ENCODE measurements at regions not wholly inside any gene's neighbourhood (a gene's known extent, or its start where the extent isn't known, plus 50 kb on each side); places are given as distances from the start of the nearest gene placed in this dataset.

DNA sequence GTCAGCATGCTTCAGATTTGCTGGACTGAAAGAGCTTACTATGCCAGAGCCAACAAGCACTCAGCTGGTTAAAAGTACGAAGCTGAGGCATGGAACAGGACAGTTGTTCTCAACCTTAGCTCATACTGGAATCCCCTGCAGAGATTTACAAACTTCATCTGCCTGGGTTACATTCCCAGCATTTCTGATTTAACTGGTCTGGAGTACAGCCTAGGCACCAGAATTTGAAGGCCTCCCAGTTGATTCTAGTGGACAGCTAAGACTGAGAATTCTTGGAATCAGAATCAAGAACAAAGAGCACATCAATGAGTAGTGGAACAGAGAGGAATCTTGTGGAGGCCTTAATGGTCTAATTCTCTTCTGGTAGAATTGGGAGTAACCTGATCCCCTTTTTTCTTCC, 298.2 kb upstream of the NXPH2 start:
- H3K4me1 ChIP-seq: no peaks in the 10 kb centered on the region
- H3K4me3 ChIP-seq: no peak overlapping the region
- no peaks in the 10 kb centered on the region for H3K36me3 ChIP-seq
- no peak overlapping the region for H3K27ac ChIP-seq
- no peaks in the 10 kb centered on the region for H3K9me3 ChIP-seq
- TF ChIP-seq, protein P1, sequence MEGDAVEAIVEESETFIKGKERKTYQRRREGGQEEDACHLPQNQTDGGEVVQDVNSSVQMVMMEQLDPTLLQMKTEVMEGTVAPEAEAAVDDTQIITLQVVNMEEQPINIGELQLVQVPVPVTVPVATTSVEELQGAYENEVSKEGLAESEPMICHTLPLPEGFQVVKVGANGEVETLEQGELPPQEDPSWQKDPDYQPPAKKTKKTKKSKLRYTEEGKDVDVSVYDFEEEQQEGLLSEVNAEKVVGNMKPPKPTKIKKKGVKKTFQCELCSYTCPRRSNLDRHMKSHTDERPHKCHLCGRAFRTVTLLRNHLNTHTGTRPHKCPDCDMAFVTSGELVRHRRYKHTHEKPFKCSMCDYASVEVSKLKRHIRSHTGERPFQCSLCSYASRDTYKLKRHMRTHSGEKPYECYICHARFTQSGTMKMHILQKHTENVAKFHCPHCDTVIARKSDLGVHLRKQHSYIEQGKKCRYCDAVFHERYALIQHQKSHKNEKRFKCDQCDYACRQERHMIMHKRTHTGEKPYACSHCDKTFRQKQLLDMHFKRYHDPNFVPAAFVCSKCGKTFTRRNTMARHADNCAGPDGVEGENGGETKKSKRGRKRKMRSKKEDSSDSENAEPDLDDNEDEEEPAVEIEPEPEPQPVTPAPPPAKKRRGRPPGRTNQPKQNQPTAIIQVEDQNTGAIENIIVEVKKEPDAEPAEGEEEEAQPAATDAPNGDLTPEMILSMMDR (IDR thresholded peaks at IDR 0.05): no peak
- no peak for TF ChIP-seq POLR2A (IDR thresholded peaks at IDR 0.05)
- H3K27me3 ChIP-seq: no peaks in the 10 kb centered on the region
- no peak for DNase-seq

DNA sequence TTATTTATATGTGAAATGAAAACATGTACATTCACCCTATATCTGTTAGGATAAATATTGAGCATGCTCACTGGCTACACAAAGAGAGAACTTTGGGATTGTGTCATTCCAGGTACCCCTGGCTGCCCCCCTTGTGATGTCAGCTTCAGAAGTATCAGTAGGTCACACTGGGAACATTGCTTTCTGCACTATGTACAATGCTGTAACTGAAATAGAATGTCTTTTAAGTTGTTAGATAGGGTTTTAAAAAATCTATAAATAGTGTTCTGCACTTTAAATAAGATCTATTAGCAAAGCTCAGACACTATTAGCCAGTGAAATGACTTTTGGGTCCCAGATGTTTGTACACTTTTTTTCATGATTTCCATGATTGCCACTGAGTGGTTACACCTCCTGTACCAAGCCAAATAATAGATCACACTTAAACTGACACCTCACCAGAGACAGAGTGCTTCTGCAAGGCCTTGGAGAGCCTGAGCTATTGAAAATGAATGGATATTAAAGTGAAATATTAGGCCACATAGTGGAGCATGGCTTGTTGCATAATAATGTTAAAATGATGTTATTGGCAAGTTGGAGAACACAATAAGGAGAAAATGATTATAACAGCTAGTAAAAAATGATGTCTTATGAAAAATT, 297.0 kb upstream of the NXPH2 start:
- no peak overlapping the region for H3K4me3 ChIP-seq
- no peaks in the 10 kb centered on the region for H3K36me3 ChIP-seq
- no peaks in the 10 kb centered on the region for H3K27me3 ChIP-seq
- no peak for DNase-seq
- H3K27ac ChIP-seq: no peak overlapping the region
- H3K9me3 ChIP-seq: no peaks in the 10 kb centered on the region
- no peak for TF ChIP-seq POLR2A (IDR thresholded peaks at IDR 0.05)
- TF ChIP-seq, protein P1 (IDR thresholded peaks at IDR 0.05): no peak
- H3K4me1 ChIP-seq: no peaks in the 10 kb centered on the region

DNA sequence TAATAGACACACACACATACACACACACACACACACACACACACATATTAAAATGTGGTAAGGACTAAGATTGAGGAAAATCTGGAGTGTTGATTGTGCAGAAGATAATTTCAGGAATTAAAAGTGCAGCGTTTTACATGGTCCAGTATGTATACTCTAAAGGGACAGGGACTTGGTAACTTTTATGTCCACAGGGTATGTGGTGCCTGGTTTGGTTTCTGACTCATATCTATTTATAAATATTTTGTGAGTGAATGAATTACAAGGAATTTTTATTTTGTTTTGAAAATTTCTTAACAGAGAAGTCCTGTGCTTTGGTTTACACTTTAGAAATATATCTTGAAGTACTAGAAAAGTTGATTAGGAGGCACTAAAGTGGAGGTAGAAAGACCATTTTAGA, 287.7 kb upstream of the NXPH2 start:
- no peaks in the 10 kb centered on the region for H3K4me1 ChIP-seq
- no peak overlapping the region for H3K4me3 ChIP-seq
- no peaks in the 10 kb centered on the region for H3K36me3 ChIP-seq
- H3K27ac ChIP-seq: no peak overlapping the region
- H3K9me3 ChIP-seq: no peaks in the 10 kb centered on the region
- no peaks in the 10 kb centered on the region for H3K27me3 ChIP-seq
- no peak for TF ChIP-seq POLR2A (IDR thresholded peaks at IDR 0.05)
- DNase-seq: no peak

DNA sequence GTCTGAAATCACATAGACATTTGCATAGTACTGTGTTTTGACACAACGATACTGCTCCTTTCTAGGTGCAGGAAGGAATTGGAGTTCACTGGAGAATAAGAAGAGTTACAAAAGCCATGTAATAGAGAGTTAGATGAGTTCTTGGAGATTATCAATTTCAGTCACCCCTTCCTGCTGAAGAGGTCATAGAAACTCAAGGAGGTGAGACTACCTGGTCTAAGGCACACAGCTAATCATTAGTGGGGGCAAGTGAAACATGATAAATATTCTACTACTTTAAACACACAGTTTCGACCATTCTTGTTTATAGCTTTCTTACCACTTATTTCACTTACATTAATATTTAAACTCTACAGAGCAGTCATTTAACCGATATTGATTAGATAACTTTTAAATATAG, 286.9 kb upstream of the NXPH2 start:
- TF ChIP-seq, protein P1 (IDR thresholded peaks at IDR 0.05): no peak
- TF ChIP-seq POLR2A (IDR thresholded peaks at IDR 0.05): no peak
- no peaks in the 10 kb centered on the region for H3K9me3 ChIP-seq
- H3K27me3 ChIP-seq: no peaks in the 10 kb centered on the region
- no peak overlapping the region for H3K4me3 ChIP-seq
- no peak overlapping the region for H3K27ac ChIP-seq
- H3K36me3 ChIP-seq: no peaks in the 10 kb centered on the region
- H3K4me1 ChIP-seq: no peaks in the 10 kb centered on the region
- DNase-seq: no peak

DNA sequence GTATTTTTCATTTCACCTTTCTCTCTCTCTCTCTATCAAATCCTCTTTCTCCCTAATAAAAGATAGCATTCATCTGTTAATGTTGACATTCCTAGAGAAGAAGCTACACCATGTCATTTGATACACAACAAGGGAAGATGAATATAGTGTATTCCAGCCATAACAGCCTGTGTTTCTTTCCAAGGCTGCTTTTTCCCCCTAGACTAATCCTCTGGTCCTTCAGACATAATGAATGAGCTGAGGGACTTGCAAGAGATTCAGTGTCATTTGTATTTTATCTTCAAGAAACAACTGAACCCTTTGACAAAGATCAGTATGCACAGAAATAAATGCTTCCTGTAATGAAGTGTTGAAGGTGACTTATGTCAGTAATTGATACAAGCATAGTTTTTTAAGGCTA, 284.0 kb upstream of the NXPH2 start:
- Histone ChIP-seq H3K27me3 (no peaks in the 10 kb centered on the region), H3K4me1 (no peaks in the 10 kb centered on the region), H3K4me3 (no peak overlapping the region), H3K36me3 (no peaks in the 10 kb centered on the region), H3K27ac (no peak overlapping the region), H3K9me3 (no peaks in the 10 kb centered on the region)
- TF ChIP-seq POLR2A (IDR thresholded peaks at IDR 0.05): no peak
- TF ChIP-seq, protein P1 (IDR thresholded peaks at IDR 0.05): no peak
- no peak for DNase-seq

DNA sequence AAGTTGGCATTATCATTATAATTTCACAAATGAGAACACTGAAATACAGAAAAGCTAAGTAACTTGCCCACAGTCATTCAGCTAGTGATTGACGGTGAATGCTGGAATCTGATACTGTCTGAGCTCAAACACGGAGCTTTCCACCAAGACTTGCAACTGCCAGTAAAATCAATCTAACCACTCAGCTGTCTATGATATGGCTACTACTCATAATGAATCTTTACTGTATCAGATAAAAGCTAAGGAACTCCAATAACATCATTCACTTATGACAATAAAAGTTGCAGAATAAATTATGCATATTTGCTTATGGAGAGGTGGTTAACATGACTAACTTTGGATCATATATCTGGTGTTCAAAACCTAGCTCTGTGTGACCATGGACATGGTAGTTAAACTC, 279.4 kb upstream of the NXPH2 start:
- Histone ChIP-seq H3K9me3 (no peaks in the 10 kb centered on the region), H3K4me1 (no peaks in the 10 kb centered on the region), H3K27me3 (no peaks in the 10 kb centered on the region), H3K4me3 (no peak overlapping the region), H3K27ac (no peak overlapping the region), H3K36me3 (no peaks in the 10 kb centered on the region)
- no peak for DNase-seq
- TF ChIP-seq POLR2A (IDR thresholded peaks at IDR 0.05): no peak
- TF ChIP-seq, protein P1 (IDR thresholded peaks at IDR 0.05): no peak
